ENCODE measurements at regions not wholly inside any gene's neighbourhood (a gene's known extent, or its start where the extent isn't known, plus 50 kb on each side); places are given as distances from the start of the nearest gene placed in this dataset.

- H3K4me3 ChIP-seq (ENCODE audit: low read depth in 2 of 2, low read length in 1 of 2), result no peak overlapping the region
- ChIA-PET POLR2A (no interaction called here), CTCF (interaction anchor here (1.2 kb wide), 1 partner anchor 443 kb away, joined by 3 read pairs; no protein-coding TSS in a partner anchor)
- H3K9me2 ChIP-seq, result no peaks in the 10 kb centered on the region
- no peaks in the 10 kb centered on the region for H3K4me1 ChIP-seq (ENCODE audit: control insufficient read depth in 1 of 2, insufficient read depth in 2 of 2, low read depth in 1 of 2, low read length in 1 of 2)
- H3K27ac ChIP-seq (ENCODE audit: low read depth in 2 of 2, low read length in 1 of 2), result no peak overlapping the region
- H3K27me3 ChIP-seq (ENCODE audit: insufficient read depth), result no peaks in the 10 kb centered on the region
- H3K9ac ChIP-seq, result no peak overlapping the region
- H3F3A ChIP-seq (replicated peaks; ENCODE audit: insufficient read depth), result no peaks in the 10 kb centered on the region
- no peaks in the 10 kb centered on the region for H3K9me3 ChIP-seq
- 66% methylated on average over 7 of the region's 7 CpGs for WGBS (ENCODE audit: low lambda C conversion rate)
- no peak overlapping the region for H2AFZ ChIP-seq (ENCODE audit: low read depth)
- DNase-seq, result no peak
- no peaks in the 10 kb centered on the region for H3K36me3 ChIP-seq (replicated peaks in 1 of 2; ENCODE audit: control insufficient read depth in 1 of 2, insufficient read depth in 2 of 2, low read length in 1 of 2)
- H3K79me2 ChIP-seq (ENCODE audit: insufficient read depth), result no peaks in the 10 kb centered on the region
- H3K4me2 ChIP-seq, result no peak overlapping the region
- no peaks in the 10 kb centered on the region for H4K20me1 ChIP-seq (ENCODE audit: insufficient read depth)
- TF ChIP-seq TAF1 (IDR thresholded peaks at IDR 0.05; ENCODE audit: borderline replicate concordance, low read depth, low read length), result no peak
- TF ChIP-seq TEAD4 (IDR thresholded peaks at IDR 0.05; ENCODE audit: borderline replicate concordance, insufficient read depth), result no peak
- no peak for TF ChIP-seq TCF12 (IDR thresholded peaks at IDR 0.05)
- TF ChIP-seq JUND (IDR thresholded peaks at IDR 0.05), result no peak
- no peak for TF ChIP-seq YY1 (IDR thresholded peaks at IDR 0.05; ENCODE audit: low read depth)
- TF ChIP-seq USF2 (IDR thresholded peaks at IDR 0.05; ENCODE audit: borderline replicate concordance, low read depth, low read length), result no peak
- TF ChIP-seq MXI1 (IDR thresholded peaks at IDR 0.05; ENCODE audit: low read depth, low read length), result no peak
- TF ChIP-seq RFX5 (IDR thresholded peaks at IDR 0.05; ENCODE audit: low read length), result no peak
- TF ChIP-seq GABPA (IDR thresholded peaks at IDR 0.05; ENCODE audit: low read depth), result no peak
- TF ChIP-seq PBX3 (IDR thresholded peaks at IDR 0.05), result no peak
- TF ChIP-seq FOXM1 (IDR thresholded peaks at IDR 0.05; ENCODE audit: low read depth), result no peak
Observed at GRCh38 chr3:22980346-22980745, 222.8 kb upstream of the UBE2E2 start.

GRCh38 chr3:22981166-22981565 is 222.0 kb upstream of the UBE2E2 start:
- no peak overlapping the region for H3K4me3 ChIP-seq (ENCODE audit: low read depth in 2 of 2, low read length in 1 of 2)
- H3K9me3 ChIP-seq, result no peaks in the 10 kb centered on the region
- H4K20me1 ChIP-seq (ENCODE audit: insufficient read depth), result no peaks in the 10 kb centered on the region
- H3K27ac ChIP-seq (ENCODE audit: low read depth in 2 of 2, low read length in 1 of 2), result no peak overlapping the region
- no peak overlapping the region for H3K4me2 ChIP-seq
- no peaks in the 10 kb centered on the region for H3K36me3 ChIP-seq (replicated peaks in 1 of 2; ENCODE audit: control insufficient read depth in 1 of 2, insufficient read depth in 2 of 2, low read length in 1 of 2)
- H2AFZ ChIP-seq (ENCODE audit: low read depth), result no peak overlapping the region
- 67% methylated on average over 3 of the region's 3 CpGs for WGBS (ENCODE audit: low lambda C conversion rate)
- ChIA-PET POLR2A (no interaction called here), CTCF (no interaction called here)
- no peaks in the 10 kb centered on the region for H3K9me2 ChIP-seq
- no peaks in the 10 kb centered on the region for H3K4me1 ChIP-seq (ENCODE audit: control insufficient read depth in 1 of 2, insufficient read depth in 2 of 2, low read depth in 1 of 2, low read length in 1 of 2)
- no peak overlapping the region for H3K9ac ChIP-seq
- H3F3A ChIP-seq (replicated peaks; ENCODE audit: insufficient read depth), result no peaks in the 10 kb centered on the region
- TF ChIP-seq IRF3 (IDR thresholded peaks at IDR 0.05; ENCODE audit: low read depth, low read length) (no peak), MXI1 (IDR thresholded peaks at IDR 0.05; ENCODE audit: low read depth, low read length) (no peak), USF2 (IDR thresholded peaks at IDR 0.05; ENCODE audit: borderline replicate concordance, low read depth, low read length) (no peak), EP300 (IDR thresholded peaks at IDR 0.05; ENCODE audit: borderline replicate concordance in 1 of 2, low read depth in 1 of 2, low read length in 1 of 2) (no peak), EZH2phosphoT487 (IDR thresholded peaks at IDR 0.05; ENCODE audit: borderline replicate concordance, low read depth) (no peak), RCOR1 (IDR thresholded peaks at IDR 0.05; ENCODE audit: low read length) (no peak), MAX (IDR thresholded peaks at IDR 0.05; ENCODE audit: low read depth) (no peak), USF1 (IDR thresholded peaks at IDR 0.05; ENCODE audit: borderline replicate concordance, low read depth) (no peak), TEAD4 (IDR thresholded peaks at IDR 0.05; ENCODE audit: borderline replicate concordance, insufficient read depth) (no peak), POLR2AphosphoS5 (IDR thresholded peaks at IDR 0.05; ENCODE audit: low read depth, low read length) (no peak), GATA2 (CRISPR knock-in tag; IDR thresholded peaks at IDR 0.05) (no peak), RXRA (IDR thresholded peaks at IDR 0.05; ENCODE audit: borderline replicate concordance, low read depth) (no peak), ELF1 (IDR thresholded peaks at IDR 0.05) (no peak), FOXJ3 (CRISPR knock-in tag; IDR thresholded peaks at IDR 0.05) (no peak), MEF2A (IDR thresholded peaks at IDR 0.05; ENCODE audit: borderline replicate concordance, low read depth) (no peak), CHD2 (IDR thresholded peaks at IDR 0.05; ENCODE audit: low read length, partially characterized antibody) (no peak)
- no peaks in the 10 kb centered on the region for H3K79me2 ChIP-seq (ENCODE audit: insufficient read depth)
- H3K27me3 ChIP-seq (ENCODE audit: insufficient read depth), result no peaks in the 10 kb centered on the region
- DNase-seq, result no peak

Measured in SK-N-SH (cell line).